ENCODE measurements at regions not wholly inside any gene's neighbourhood (a gene's known extent, or its start where the extent isn't known, plus 50 kb on each side); places are given as distances from the start of the nearest gene placed in this dataset.

- TF ChIP-seq POLR2A (IDR thresholded peaks at IDR 0.05; ENCODE audit: low read depth, low read length) (no peak), POLR2AphosphoS5 (IDR thresholded peaks at IDR 0.05; ENCODE audit: low read depth, low read length) (no peak), SPI1 (IDR thresholded peaks at IDR 0.05; ENCODE audit: low read depth, low read length) (no peak), POU2F2 (IDR thresholded peaks at IDR 0.05; ENCODE audit: low read depth, low read length) (no peak)
Measured at GRCh38 chr14:97638864-97639263, 841.7 kb downstream of the VRK1 start.

Data from GM12891 (cell line).